ENCODE measurements at regions not wholly inside any gene's neighbourhood (a gene's known extent, or its start where the extent isn't known, plus 50 kb on each side); places are given as distances from the start of the nearest gene placed in this dataset.

GRCh38 chr2:120920454-120921148 is 184.9 kb downstream of the GLI2 start:
- no peak for DNase-seq

GRCh38 chr2:120921457-120921856 is 185.8 kb downstream of the GLI2 start:
- DNase-seq = no peak

GRCh38 chr2:120922571-120923332 is 187.1 kb downstream of the GLI2 start:
- no peak for DNase-seq

GRCh38 chr2:120923426-120923825 is 187.8 kb downstream of the GLI2 start:
- no peak for DNase-seq

- DNase-seq = no peak
Measured at GRCh38 chr2:120924924-120925323, 189.3 kb downstream of the GLI2 start.

- no peak for DNase-seq
Measured at GRCh38 chr2:120926463-120927264, 191.0 kb downstream of the GLI2 start.

GRCh38 chr2:120927265-120927628 is 191.6 kb downstream of the GLI2 start:
- no peak for DNase-seq

- DNase-seq = no peak
Measured at GRCh38 chr2:120929829-120930228, 194.2 kb downstream of the GLI2 start.

GRCh38 chr2:120930236-120930635 is 194.6 kb downstream of the GLI2 start:
- no peak for DNase-seq

GRCh38 chr2:120930864-120931263 is 195.2 kb downstream of the GLI2 start:
- no peak for DNase-seq

GRCh38 chr2:120932472-120932871 is 196.8 kb downstream of the GLI2 start:
- no peak for DNase-seq

GRCh38 chr2:120932881-120933280 is 197.2 kb downstream of the GLI2 start:
- no peak for DNase-seq

- no peak for DNase-seq
Measured at GRCh38 chr2:120933693-120934573, 198.3 kb downstream of the GLI2 start.

GRCh38 chr2:120934574-120935338 is 199.1 kb downstream of the GLI2 start:
- DNase-seq = no peak

- DNase-seq = no peak
Measured at GRCh38 chr2:120935339-120936313, 200.0 kb downstream of the GLI2 start.

GRCh38 chr2:120936476-120937334 is 201.0 kb downstream of the GLI2 start:
- DNase-seq = no peak

GRCh38 chr2:120937686-120938044 is 202.0 kb downstream of the GLI2 start:
- no peak for DNase-seq

GRCh38 chr2:120938045-120938771 is 202.5 kb downstream of the GLI2 start:
- no peak for DNase-seq

All from NCI-H1048 (cell line).